Left renal cortex interstitium (tissue), 4 donors: ENCODE measurements at regions not wholly inside any gene's neighbourhood (a gene's known extent, or its start where the extent isn't known, plus 50 kb on each side); places are given as distances from the start of the nearest gene placed in this dataset.
A peak's percentile ranks its signal among the peaks of the same experiment; 100 is the strongest.

Source experiments
- DNase-seq, 4 donors: peaks; one replicate each; pipeline ENCODE4 v3.0.0-alpha.2; 2013; ENCODE audit warnings: low read depth in 4 of 4, low spot score in 2 of 4, missing footprints in 1 of 4

- no peak for DNase-seq
Measured at GRCh38 chr7:47007471-47007870, 574.4 kb downstream of the TNS3 start.

DNA sequence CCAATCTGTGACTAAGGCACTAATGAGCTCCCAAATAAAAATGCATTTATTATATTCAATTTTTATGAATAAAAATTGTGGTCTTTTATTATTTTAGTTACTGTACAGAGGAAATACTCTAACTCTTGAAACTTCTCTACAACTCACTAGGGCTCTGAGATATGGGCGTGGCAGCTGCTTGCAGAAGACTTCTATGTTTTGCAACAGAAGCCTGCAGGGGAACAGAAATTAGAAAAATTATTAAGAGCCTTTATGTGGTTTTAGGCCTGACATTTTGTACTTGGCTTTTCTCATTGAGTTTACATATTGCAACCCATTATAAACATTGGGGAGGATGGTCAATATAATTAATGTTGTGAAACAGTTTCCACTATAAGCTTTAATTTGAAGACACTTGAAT lies 581.4 kb downstream of the TNS3 start:
- DNase-seq = no peak

GRCh38 chr7:46999866-47000265 lies 582.0 kb downstream of the TNS3 start:
- no peak for DNase-seq

GRCh38 chr7:46996972-46997371 lies 584.9 kb downstream of the TNS3 start:
- no peak for DNase-seq

DNA sequence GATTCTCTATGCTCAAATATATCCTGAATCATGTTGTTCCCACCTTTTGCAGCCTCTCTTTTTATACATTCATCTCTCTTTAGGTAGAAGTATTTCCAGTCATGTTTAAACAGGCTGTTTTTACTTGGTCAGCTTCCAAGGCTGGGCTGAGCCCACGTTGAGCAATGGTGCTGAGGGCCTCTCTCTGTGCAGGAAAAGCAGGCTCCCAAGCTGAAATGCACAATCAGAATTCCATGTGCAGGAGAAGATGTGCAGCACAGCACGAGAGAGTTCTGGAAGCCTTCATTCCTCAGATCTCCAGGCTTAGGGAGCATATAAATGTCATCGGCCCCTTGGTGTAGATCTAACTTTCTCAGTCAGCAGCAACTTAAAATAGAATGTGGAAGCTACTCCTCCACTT lies 588.5 kb downstream of the TNS3 start:
- no peak for DNase-seq

DNA sequence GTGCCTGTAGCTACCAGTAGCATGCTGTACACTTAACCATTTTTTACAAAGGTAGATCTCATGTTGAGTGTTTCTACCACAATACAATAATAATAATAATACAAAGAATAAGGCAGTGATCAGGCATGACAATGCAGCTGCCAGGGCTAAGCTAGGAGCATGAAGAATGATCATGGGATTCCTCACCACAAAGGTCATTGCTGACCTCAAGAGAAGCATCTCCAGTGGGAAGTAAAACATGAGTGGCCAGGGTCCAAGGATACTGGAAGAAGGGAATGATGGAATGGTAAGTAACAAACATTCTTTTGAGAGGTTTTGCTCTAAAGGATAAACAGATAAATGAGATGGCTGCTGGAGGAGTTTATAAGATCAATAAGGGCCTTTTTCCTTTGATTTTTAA lies 591.1 kb downstream of the TNS3 start:
- DNase-seq = no peak

DNA sequence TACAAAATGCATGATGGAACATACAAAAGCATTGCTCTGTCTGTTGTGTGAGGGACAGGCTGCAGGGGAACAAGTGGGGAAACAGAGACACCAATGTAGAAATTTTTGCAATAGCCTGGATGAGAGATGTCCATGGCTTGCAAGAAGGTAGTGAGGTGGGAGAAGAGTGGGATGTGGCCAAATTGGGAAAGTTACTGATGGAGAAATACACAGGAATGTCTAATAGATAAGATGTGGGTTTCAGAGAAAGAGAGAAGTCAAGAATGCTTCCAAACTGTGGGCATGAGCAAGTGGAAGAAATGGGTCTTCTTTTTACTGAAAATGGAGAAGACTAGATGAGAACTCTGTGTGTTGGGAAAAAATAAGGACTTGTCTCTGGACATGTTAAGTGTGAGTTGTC lies 592.7 kb downstream of the TNS3 start:
- DNase-seq = no peak

DNA sequence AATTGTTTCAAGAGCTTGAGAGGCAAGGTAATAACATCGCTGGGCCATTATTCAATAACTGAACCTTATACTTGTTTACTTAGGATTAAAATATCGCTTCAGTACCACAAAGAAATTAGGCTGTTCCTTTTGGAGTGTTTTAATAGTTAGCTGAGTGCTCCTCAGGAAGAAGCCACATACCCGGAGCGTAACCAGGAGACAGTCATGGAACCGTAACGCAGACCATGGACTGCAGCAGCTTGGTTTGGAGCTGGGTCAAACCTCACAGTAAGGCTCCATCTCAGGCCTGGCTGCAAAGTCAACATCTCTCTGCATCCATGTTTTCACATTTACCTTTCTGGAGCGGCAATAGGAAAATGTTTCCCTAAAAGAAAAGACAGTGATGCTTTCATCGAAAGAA lies 599.0 kb downstream of the TNS3 start:
- DNase-seq = no peak

GRCh38 chr7:46979439-46979838 lies 602.5 kb downstream of the TNS3 start:
- no peak for DNase-seq

DNA sequence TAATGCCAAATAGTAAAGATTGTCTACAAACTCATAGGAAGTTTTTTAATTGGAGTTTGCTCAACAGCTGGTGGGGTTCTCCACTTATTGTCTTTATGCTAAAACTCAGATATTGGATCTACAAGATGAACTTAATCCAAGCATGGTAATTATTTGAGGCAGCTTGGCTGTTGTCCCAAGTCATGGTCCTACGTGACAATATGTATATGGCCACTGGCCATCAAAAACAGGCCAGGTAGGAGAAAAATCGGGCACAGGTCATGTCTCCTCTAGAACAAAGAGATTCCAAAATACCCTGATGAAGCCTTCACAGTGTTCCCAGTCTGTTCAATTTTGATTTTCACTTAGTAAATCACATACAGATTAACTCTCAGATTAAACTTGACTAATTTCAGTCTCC lies 606.4 kb downstream of the TNS3 start:
- DNase-seq = no peak

GRCh38 chr7:46972205-46972604 lies 609.7 kb downstream of the TNS3 start:
- no peak for DNase-seq

- no peak for DNase-seq
Measured at GRCh38 chr7:46970476-46970875, 611.4 kb downstream of the TNS3 start.

DNA sequence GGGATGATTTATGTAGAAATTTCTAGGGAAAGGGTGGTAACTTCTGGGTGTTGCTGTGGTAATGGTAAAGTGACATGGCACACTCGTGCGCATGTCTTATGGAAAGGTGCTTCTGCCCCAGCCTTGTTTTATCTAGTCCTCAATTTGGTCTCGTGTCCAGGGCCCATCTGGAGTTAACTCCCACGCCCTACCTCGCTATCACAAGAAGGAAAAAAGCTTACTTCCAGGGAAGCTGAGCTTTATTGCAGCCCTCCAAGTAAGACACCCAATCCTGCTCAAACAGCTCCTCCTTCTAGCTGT lies 611.8 kb downstream of the TNS3 start:
- no peak for DNase-seq

GRCh38 chr7:46969303-46970130 lies 612.4 kb downstream of the TNS3 start:
- no peak for DNase-seq

- no peak for DNase-seq
Measured at GRCh38 chr7:46968003-46968402, 613.9 kb downstream of the TNS3 start.

DNA sequence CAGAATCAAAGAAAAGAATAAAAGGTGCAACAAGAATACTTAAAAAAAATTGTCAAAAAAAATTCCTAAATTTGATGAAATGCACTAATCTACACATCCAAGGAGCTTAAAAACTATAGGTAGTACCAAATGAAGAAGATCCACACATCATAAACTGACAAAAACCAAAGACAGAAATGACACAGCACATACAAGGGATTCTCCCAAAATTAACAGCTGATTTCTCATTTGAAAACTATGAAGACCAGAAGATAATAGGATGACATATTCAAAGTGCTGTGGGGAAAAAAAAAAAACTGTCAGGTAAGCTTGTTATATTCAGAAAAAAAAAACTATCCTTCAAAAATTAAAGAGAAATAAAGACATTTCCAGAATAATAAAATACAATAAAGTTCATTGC lies 618.2 kb downstream of the TNS3 start:
- no peak for DNase-seq

DNA sequence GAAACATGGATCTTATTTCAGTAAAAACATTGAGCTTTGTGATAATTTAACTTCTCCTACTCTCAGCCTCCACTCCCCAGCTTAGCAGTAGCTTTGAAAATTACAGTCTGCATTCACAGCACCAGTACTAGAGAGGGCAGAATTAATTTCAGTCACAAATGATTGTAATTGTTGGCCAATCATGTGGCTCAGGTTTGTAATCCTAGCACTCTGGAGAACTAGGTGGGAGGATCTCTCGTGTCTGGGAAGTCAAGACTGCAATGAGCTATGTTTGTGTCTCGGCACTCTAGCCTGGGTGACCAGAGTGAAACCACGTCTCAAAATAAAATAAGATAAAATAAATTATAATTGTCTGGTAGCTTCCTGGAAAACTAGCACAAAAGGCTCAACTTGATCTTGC lies 620.9 kb downstream of the TNS3 start:
- DNase-seq = peak in 1 of 4 donors; percentile 45

DNA sequence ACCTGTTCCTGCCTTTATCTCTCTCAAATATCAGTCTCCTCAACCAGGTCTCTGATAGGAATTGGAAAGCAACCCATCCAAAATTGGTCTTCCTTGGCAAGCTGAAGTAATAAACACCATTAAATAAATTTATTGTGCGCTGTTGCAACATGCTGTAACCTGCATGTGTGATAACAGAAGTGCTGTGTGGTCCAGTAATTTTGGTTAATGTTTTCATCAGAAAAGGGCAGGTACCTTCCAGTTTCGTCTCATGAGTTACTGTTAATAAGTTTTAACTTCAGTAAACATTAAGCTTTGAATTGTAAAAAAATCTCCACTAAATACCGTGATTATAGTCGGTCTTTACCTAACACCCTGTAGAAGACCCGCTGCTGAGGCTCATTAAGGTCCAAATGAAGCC lies 624.7 kb downstream of the TNS3 start:
- DNase-seq = no peak

DNA sequence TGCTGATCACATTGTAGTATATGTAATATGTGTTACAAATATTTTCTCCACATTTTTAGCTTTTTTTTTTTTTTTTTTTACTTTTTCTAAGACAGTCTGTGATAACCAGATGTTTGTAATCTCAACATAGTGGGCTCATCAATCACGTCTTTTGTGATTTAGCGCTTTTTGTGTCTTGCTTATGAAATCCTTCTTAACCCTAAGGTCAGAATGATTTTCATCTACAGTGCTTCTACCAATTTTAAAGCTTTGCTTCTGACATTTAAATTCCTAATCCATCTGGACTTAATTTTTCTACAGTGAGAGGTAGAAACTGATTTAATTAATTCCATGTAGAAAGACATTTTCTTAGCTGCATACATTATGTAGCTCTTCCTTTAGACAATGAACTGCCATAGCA lies 626.4 kb downstream of the TNS3 start:
- DNase-seq = no peak

GRCh38 chr7:46954181-46954580 lies 627.7 kb downstream of the TNS3 start:
- DNase-seq = peak in 1 of 4 donors; percentile 25

GRCh38 chr7:46953008-46953407 lies 628.9 kb downstream of the TNS3 start:
- DNase-seq = no peak

GRCh38 chr7:46949270-46949931 lies 632.5 kb downstream of the TNS3 start:
- no peak for DNase-seq

DNA sequence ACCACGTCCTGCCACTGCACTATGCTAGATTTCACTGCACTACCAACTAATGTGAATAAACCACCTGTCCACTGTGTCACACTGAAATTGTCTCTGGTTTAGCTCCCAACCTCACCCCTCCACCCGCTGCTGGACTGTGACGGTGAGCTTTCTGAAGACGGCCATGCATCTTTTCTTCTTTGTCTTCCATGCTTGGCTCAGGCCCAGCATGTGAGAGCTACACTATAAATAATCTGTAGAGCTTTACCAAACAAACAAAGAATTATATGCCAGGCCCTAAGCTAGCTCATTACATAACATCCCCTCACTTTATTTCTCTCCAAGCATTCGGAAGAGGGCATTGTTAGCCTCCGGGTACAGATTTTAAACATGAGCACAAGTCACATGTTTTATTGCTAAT lies 633.2 kb downstream of the TNS3 start:
- DNase-seq = no peak
